ENCODE measurements at regions not wholly inside any gene's neighbourhood (a gene's known extent, or its start where the extent isn't known, plus 50 kb on each side); places are given as distances from the start of the nearest gene placed in this dataset.

- no peak overlapping the region for H3K9ac ChIP-seq (replicated peaks; ENCODE audit: extremely low read depth, insufficient read depth, low read length)
- no peaks in the 10 kb centered on the region for H3K79me2 ChIP-seq (ENCODE audit: control insufficient read depth, insufficient read depth, low read length)
- H3K4me2 ChIP-seq (ENCODE audit: insufficient read depth, low read length) = no peak overlapping the region
- dilution Hi-C loops (cut with MboI; ENCODE audit: extremely low pct_ligation_motif_present, low sequenced_read_pairs) = no loop called here
- CTCF ChIA-PET = interaction anchor here (1.2 kb wide), 1 partner anchor 13 kb away, joined by 4 read pairs; no protein-coding TSS in a partner anchor
- H3K36me3 ChIP-seq (ENCODE audit: control insufficient read depth in 2 of 2, extremely low read depth in 1 of 2, insufficient read depth in 2 of 2, low read length in 2 of 2) = no peaks in the 10 kb centered on the region
- H4K20me1 ChIP-seq (replicated peaks; ENCODE audit: control insufficient read depth, extremely low read depth, insufficient read depth, low read length) = no peaks in the 10 kb centered on the region
- H3K27ac ChIP-seq (ENCODE audit: insufficient read depth, low read depth, low read length) = no peak overlapping the region
- intact Hi-C loops (cut with micrococcal nuclease) = no loop called here
- no peak overlapping the region for H2AFZ ChIP-seq (ENCODE audit: low read depth, low read length)
- no peak overlapping the region for H3K4me3 ChIP-seq (replicated peaks in 1 of 3; ENCODE audit: insufficient read depth in 1 of 3, low read depth in 1 of 3, low read length in 3 of 3)
- no peak for DNase-seq (ENCODE audit: low read depth, low spot score)
- BruUV-seq (replicated peaks) = no TSS peak
- no peak for FAIRE-seq
- POLR2A ChIA-PET = no interaction called here
- H3K9me1 ChIP-seq (replicated peaks; ENCODE audit: control insufficient read depth, extremely low read depth, insufficient read depth, low read length) = no peaks in the 10 kb centered on the region
- no peaks in the 10 kb centered on the region for H3K27me3 ChIP-seq (ENCODE audit: control insufficient read depth in 2 of 2, insufficient read depth in 2 of 2, low read length in 2 of 2)
- H3K4me1 ChIP-seq (ENCODE audit: control insufficient read depth, extremely low read depth, insufficient read depth, low read length) = no peaks in the 10 kb centered on the region
- TF ChIP-seq POLR2AphosphoS5 (IDR thresholded peaks at IDR 0.05; ENCODE audit: insufficient read depth, low read depth, low read length) (no peak), MYC (IDR thresholded peaks at IDR 0.05; ENCODE audit: low read depth, low read length) (no peak), FOS (IDR thresholded peaks at IDR 0.05; ENCODE audit: borderline replicate concordance, insufficient read depth, low read length) (no peak), EZH2 (IDR thresholded peaks at IDR 0.05; ENCODE audit: borderline replicate concordance, low read depth, low read length, severe bottlenecking) (no peak), GATA2 (IDR thresholded peaks at IDR 0.05; ENCODE audit: insufficient read depth, insufficient read length, low read depth, low read length) (no peak), POLR2A (IDR thresholded peaks at IDR 0.05; ENCODE audit: low read depth, low read length) (no peak), MAX (IDR thresholded peaks at IDR 0.05; ENCODE audit: insufficient read depth, insufficient read length) (no peak), JUN (IDR thresholded peaks at IDR 0.05; ENCODE audit: borderline replicate concordance, insufficient read depth, insufficient read length, low read depth) (no peak), CTCF (IDR thresholded peaks at IDR 0.05; ENCODE audit: extremely low read depth in 1 of 2, insufficient read depth in 1 of 2, low read depth in 1 of 2, low read length in 2 of 2) (no peak)
- no peaks in the 10 kb centered on the region for H3K9me3 ChIP-seq (replicated peaks; ENCODE audit: control insufficient read depth, insufficient read depth, low read length)
Observed at GRCh38 chr2:57614988-57615387, 431.6 kb upstream of the VRK2 start.

Data from endothelial cell of umbilical vein (primary cell).